ENCODE measurements at regions not wholly inside any gene's neighbourhood (a gene's known extent, or its start where the extent isn't known, plus 50 kb on each side); places are given as distances from the start of the nearest gene placed in this dataset.

GRCh38 chr2:221241072-221241471 is 331.0 kb downstream of the EPHA4 start:
- H3K27ac Mint-ChIP-seq, result no peak overlapping the region
- H3K4me1 Mint-ChIP-seq, result peaks cover 26% of the 10 kb centered on the region
- peaks cover 5% of the 10 kb centered on the region; the same call in 1 of the 2 replicates for H3K9me3 Mint-ChIP-seq
- DNase-seq (ENCODE audit: low spot score), result no peak
- ATAC-seq, result no peak
- H3K27me3 Mint-ChIP-seq (ENCODE audit: low read depth), result no peaks in the 10 kb centered on the region; the same call in 1 of the 2 replicates
- POLR2A ChIA-PET, result no interaction called here
- no peak overlapping the region for H3K4me3 Mint-ChIP-seq
- H3K36me3 Mint-ChIP-seq, result peaks cover 5% of the 10 kb centered on the region; the same call in 1 of the 2 replicates
- TF ChIP-seq HMGXB4 (CRISPR knock-in tag; IDR thresholded peaks at IDR 0.05), result no peak
- CTCF ChIA-PET, result no interaction called here

DNA sequence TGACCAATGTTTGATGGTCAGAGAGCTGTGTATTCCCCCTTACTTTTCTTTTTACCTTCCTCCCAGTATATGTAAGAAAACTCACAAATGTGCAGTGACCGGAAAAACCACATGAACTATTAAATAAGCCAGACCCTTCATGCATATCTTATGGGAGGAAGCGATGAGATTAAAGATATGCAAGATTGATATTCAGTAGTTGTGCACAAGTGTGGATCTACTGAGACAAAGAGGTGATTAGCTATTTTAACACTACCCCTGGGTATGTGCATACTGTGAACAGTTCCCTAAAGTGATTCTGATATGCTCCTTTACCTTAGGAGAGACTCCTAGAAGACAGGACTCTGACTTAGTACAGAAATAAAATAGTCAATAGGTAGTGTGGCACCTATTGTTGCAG is 328.3 kb downstream of the EPHA4 start:
- ChIA-PET POLR2A (no interaction called here), CTCF (no interaction called here)

DNA sequence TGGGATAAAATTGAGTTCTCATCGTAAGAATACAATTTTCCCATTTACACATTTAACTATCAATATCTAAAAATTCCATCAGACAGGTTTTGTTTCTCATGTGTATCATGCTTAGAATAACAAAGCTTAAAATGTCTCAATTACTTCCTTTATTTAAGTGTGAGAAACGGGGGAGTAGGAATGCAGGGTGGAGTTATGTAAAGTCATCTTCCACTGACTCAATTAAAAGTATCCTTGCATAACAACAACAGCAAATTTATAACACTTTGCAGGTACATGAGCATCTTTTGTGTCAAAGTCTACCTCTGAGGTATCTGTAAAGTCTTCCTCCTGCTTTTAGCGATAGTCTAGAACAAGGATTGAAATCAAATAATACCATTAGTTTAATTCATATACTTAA is 327.1 kb downstream of the EPHA4 start:
- no peak for TF ChIP-seq USF2 (CRISPR knock-in tag; IDR thresholded peaks at IDR 0.05)
- TF ChIP-seq OVOL2 (CRISPR knock-in tag; IDR thresholded peaks at IDR 0.05; ENCODE audit: borderline replicate concordance), result no peak
- Mint-ChIP-seq H3K27me3 (ENCODE audit: low read depth) (no peaks in the 10 kb centered on the region; the same call in 1 of the 2 replicates), H3K4me3 (no peak overlapping the region), H3K27ac (no peak overlapping the region), H3K4me1 (peaks cover 22% of the 10 kb centered on the region), H3K9me3 (peaks cover 19% of the 10 kb centered on the region), H3K36me3 (peaks cover 10% of the 10 kb centered on the region; the same call in 1 of the 2 replicates)
- ATAC-seq, result peak; percentile 65
- DNase-seq (ENCODE audit: low spot score), result no peak
- CTCF ChIA-PET, result interaction anchor here (0.7 kb wide), 1 partner anchor 144 kb away, joined by 3 read pairs; no protein-coding TSS in a partner anchor
- POLR2A ChIA-PET, result interaction anchor here (0.6 kb wide), 1 partner anchor 20 kb away, joined by 7 read pairs; no protein-coding TSS in a partner anchor

More for the DNA sequence above, 328.3 kb downstream of the EPHA4 start:
- H3K27ac Mint-ChIP-seq, result no peak overlapping the region
- H3K4me1 Mint-ChIP-seq, result peaks cover 22% of the 10 kb centered on the region
- TF ChIP-seq JAZF1 (CRISPR knock-in tag; IDR thresholded peaks at IDR 0.05) (no peak), ZMAT4 (CRISPR knock-in tag; IDR thresholded peaks at IDR 0.05) (no peak), CTCF (IDR thresholded peaks at IDR 0.05) (no peak), ZNF396 (CRISPR knock-in tag; IDR thresholded peaks at IDR 0.05; ENCODE audit: borderline replicate concordance) (no peak), FOXJ3 (CRISPR knock-in tag; IDR thresholded peaks at IDR 0.05; ENCODE audit: borderline replicate concordance) (no peak), SP1 (CRISPR knock-in tag; conservative IDR thresholded peaks at IDR 0.05) (no peak)
- TF ChIP-seq, protein P1, sequence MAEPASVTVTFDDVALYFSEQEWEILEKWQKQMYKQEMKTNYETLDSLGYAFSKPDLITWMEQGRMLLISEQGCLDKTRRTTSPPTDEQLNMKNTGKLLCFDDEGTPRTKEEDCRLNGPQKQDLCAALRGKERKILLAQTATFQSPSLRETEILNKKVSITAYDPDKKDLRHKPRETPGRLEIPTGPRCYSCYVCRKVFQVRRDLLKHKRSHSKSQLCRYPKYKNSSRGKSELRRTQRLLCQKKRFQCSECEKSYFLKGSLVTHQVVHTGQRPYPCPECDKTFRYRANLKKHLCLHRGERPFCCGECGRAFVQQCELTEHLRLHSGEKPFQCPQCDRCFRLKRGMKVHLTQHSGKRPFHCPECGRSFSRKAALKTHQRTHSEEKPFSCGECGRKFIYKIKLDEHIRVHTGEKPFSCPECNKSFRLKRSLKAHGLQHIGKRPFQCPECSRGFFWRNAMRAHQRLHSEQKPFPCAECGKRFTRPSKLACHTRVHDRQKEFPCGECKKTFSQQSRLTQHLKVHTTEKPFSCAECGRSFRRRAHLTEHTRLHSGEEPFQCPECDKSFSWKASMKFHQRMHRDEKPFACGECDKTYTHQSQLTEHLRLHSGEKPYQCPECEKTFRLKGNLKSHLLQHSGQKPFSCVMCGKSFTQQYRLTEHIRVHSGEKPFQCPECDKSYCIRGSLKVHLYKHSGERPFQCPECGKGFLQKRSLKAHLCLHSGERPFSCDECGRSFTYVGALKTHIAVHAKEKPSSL (CRISPR knock-in tag; conservative IDR thresholded peaks at IDR 0.05), result no peak
- TF ChIP-seq, protein P2, sequence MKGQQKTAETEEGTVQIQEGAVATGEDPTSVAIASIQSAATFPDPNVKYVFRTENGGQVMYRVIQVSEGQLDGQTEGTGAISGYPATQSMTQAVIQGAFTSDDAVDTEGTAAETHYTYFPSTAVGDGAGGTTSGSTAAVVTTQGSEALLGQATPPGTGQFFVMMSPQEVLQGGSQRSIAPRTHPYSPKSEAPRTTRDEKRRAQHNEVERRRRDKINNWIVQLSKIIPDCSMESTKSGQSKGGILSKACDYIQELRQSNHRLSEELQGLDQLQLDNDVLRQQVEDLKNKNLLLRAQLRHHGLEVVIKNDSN (CRISPR knock-in tag; IDR thresholded peaks at IDR 0.05), result no peak
- no peak overlapping the region for H3K4me3 Mint-ChIP-seq
- peaks cover 8% of the 10 kb centered on the region for H3K9me3 Mint-ChIP-seq
- no peak for DNase-seq (ENCODE audit: low spot score)
- no peak for ATAC-seq
- peaks cover 5% of the 10 kb centered on the region; the same call in 1 of the 2 replicates for H3K36me3 Mint-ChIP-seq
- no peaks in the 10 kb centered on the region; the same call in 1 of the 2 replicates for H3K27me3 Mint-ChIP-seq (ENCODE audit: low read depth)

Data from WTC11 (cell line).